ENCODE measurements at regions not wholly inside any gene's neighbourhood (a gene's known extent, or its start where the extent isn't known, plus 50 kb on each side); places are given as distances from the start of the nearest gene placed in this dataset.
"Not testable (repeated sequence)": the region's sequence is repeated elsewhere in the genome, so short reads cannot be mapped to it uniquely, and the experiment has no call there.

GRCh38 chr13:112267660-112268059, 108.5 kb upstream of the SPACA7 start:
- Histone ChIP-seq H3K36me3 (no peaks in the 10 kb centered on the region), H3K27ac (no peak overlapping the region), H3K27me3 (peaks cover 0 to 30% (median 11%) of the 10 kb centered on the region in 7 donors), H3K4me3 (no peak overlapping the region), H3K9me3 (peaks cover 0 to 4% (median 0%) of the 10 kb centered on the region in 11 donors), H3K4me1 (no peaks in the 10 kb centered on the region)
- intact Hi-C loops (cut with DNase I), result no loop called here
- WGBS, 2 donors, result 68 to 74% methylated on average over 3 of the region's 3 CpGs
- ATAC-seq, result no peak
- no peak for TF ChIP-seq CTCF (IDR thresholded peaks at IDR 0.05)
- DNase-seq, result no peak

DNA sequence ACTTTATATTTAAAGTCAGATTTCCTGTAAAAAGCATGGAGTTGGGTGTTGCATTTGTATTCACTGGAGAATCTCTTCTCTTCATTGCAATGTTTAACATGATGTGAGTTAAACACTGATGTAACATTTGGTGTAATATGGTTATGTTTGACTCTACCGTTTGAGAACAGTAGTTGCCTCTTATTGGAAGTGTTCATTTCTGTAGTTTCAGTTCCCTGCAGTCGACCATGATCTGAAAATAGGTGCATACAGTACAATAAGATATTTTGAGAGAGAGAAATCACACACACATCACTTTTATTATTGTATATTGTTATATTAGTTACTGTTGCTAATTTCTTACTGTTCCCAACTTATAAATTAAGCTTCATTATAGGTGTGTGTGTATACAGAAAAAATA, 105.2 kb upstream of the SPACA7 start:
- DNase-seq (no peak), ATAC-seq (no peak)
- no peaks in the 10 kb centered on the region for H3K36me3 ChIP-seq
- no peak overlapping the region for H3K27ac ChIP-seq
- WGBS, 2 donors, result 57 to 58% methylated on average over 2 of the region's 2 CpGs
- H3K4me3 ChIP-seq, result no peak overlapping the region
- peaks cover 0 to 29% (median 16%) of the 10 kb centered on the region in 7 donors for H3K27me3 ChIP-seq
- H3K9me3 ChIP-seq, result no peaks in the 10 kb centered on the region
- H3K4me1 ChIP-seq, result no peaks in the 10 kb centered on the region
- intact Hi-C loops (cut with DNase I), result no loop called here
- no peak for TF ChIP-seq CTCF (IDR thresholded peaks at IDR 0.05)

GRCh38 chr13:112286733-112287132, 89.4 kb upstream of the SPACA7 start:
- H3K27me3 ChIP-seq; H3K36me3 ChIP-seq; H3K27ac ChIP-seq; H3K4me3 ChIP-seq; ATAC-seq; intact Hi-C loops (cut with DNase I); H3K4me1 ChIP-seq; DNase-seq: not testable (repeated sequence)
- H3K9me3 ChIP-seq, result peaks cover 0 to 14% (median 0%) of the 10 kb centered on the region in 11 donors

- no peak for DNase-seq
- 86 to 88% methylated on average over 7 of the region's 7 CpGs for WGBS, 2 donors
- no peak for TF ChIP-seq CTCF (IDR thresholded peaks at IDR 0.05)
- intact Hi-C loops (cut with DNase I), result no loop called here
- Histone ChIP-seq H3K27ac (no peak overlapping the region), H3K4me1 (no peaks in the 10 kb centered on the region), H3K4me3 (no peak overlapping the region), H3K36me3 (no peaks in the 10 kb centered on the region), H3K27me3 (peaks cover 0 to 10% (median 0%) of the 10 kb centered on the region in 7 donors), H3K9me3 (peaks cover 0 to 23% (median 0%) of the 10 kb centered on the region in 11 donors)
- no peak for ATAC-seq
These were observed 55.9 kb upstream of the SPACA7 start for GRCh38 chr13:112320303-112320702.

DNA sequence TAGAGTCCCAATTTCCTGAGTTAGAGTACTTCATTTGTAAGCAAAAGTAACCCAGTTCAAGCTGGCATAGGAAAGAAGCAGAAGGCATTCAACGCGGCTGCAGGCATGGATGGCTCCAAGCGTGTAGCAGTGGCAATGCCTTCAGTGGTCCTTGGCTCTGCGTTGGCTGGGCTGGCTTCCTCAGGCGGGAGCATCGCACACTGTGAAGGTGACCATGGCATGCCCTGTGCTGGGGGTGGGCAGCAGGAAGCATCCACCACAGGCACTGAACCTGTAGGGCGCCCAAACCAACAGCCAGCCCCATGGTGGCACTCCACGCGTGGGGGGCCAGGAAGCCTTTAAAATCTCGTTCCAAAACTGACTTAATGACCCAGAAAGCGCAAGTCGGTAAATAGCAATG, 53.6 kb upstream of the SPACA7 start:
- Histone ChIP-seq H3K27ac (no peak overlapping the region), H3K9me3 (peaks cover 0 to 4% (median 0%) of the 10 kb centered on the region in 11 donors), H3K4me1 (peaks cover 0 to 8% (median 0%) of the 10 kb centered on the region in 9 donors), H3K4me3 (no peak overlapping the region), H3K27me3 (peaks cover 0 to 10% (median 0%) of the 10 kb centered on the region in 7 donors), H3K36me3 (no peaks in the 10 kb centered on the region)
- no peak for ATAC-seq
- no peak for DNase-seq
- WGBS, 2 donors, result 89 to 90% methylated on average over 12 of the region's 12 CpGs
- intact Hi-C loops (cut with DNase I), result no loop called here
- TF ChIP-seq CTCF (IDR thresholded peaks at IDR 0.05), result no peak
